ENCODE measurements at regions not wholly inside any gene's neighbourhood (a gene's known extent, or its start where the extent isn't known, plus 50 kb on each side); places are given as distances from the start of the nearest gene placed in this dataset.

DNA sequence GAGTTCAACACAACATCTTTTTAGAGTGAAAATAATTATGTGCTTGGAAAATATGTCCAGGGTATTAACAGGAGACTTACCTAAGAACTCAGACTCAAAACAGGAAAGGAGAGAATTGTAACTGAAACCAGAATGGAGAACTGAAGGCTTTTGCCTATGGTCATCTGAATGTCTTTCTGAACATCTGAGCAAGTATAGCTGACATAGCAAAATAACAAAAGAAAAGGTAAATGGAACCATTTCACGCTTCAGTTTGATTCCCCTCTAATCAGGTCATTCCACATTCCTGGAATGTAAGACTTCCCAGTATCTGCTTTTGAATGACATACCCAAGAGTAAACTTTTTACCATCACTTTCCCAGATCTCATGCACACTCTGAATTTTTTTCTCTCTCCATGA is 500.4 kb upstream of the HS3ST1 start:
- no peak for DNase-seq
- no peak for TF ChIP-seq POLR2A (IDR thresholded peaks at IDR 0.05)
- TF ChIP-seq, protein P1, sequence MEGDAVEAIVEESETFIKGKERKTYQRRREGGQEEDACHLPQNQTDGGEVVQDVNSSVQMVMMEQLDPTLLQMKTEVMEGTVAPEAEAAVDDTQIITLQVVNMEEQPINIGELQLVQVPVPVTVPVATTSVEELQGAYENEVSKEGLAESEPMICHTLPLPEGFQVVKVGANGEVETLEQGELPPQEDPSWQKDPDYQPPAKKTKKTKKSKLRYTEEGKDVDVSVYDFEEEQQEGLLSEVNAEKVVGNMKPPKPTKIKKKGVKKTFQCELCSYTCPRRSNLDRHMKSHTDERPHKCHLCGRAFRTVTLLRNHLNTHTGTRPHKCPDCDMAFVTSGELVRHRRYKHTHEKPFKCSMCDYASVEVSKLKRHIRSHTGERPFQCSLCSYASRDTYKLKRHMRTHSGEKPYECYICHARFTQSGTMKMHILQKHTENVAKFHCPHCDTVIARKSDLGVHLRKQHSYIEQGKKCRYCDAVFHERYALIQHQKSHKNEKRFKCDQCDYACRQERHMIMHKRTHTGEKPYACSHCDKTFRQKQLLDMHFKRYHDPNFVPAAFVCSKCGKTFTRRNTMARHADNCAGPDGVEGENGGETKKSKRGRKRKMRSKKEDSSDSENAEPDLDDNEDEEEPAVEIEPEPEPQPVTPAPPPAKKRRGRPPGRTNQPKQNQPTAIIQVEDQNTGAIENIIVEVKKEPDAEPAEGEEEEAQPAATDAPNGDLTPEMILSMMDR (IDR thresholded peaks at IDR 0.05), result no peak
- Histone ChIP-seq H3K9me3 (replicated peaks in 1 of 3) (no peaks in the 10 kb centered on the region), H3K4me1 (replicated peaks in 1 of 2) (no peaks in the 10 kb centered on the region), H3K27me3 (no peaks in the 10 kb centered on the region), H3K4me3 (no peak overlapping the region), H3K27ac (no peak overlapping the region), H3K36me3 (replicated peaks in 1 of 2) (no peaks in the 10 kb centered on the region)
- intact Hi-C loops (cut with DNase I), result no loop called here
- 83 to 91% (median 87%) methylated on average over 1 of the region's 1 CpG for WGBS, 4 donors

DNA sequence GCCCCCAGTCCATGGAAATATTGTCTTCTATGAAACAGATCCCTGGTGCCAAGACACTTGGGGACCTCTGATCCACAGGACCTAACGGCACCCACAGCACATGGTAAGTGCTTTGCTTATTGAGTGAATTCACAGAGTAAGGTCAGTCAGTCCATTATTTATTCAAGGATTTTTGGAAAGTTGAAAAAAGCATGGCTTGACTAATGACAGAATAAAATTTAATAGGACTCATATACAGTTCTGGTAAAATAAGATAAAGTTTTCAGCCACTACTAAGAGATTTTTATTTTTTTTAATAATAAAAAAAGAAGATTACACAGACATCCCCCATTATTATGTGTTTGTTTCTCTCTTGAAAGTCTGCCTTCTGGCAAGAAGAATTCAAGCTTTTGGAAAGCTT is 490.6 kb upstream of the HS3ST1 start:
- no peaks in the 10 kb centered on the region for H3K9me3 ChIP-seq (replicated peaks in 1 of 3)
- H3K27me3 ChIP-seq, result no peaks in the 10 kb centered on the region
- H3K27ac ChIP-seq, result no peak overlapping the region
- no peak overlapping the region for H3K4me3 ChIP-seq
- no peaks in the 10 kb centered on the region for H3K36me3 ChIP-seq (replicated peaks in 1 of 2)
- intact Hi-C loops (cut with DNase I), result no loop called here
- WGBS, 4 donors, result 19 to 69% (median 51%) methylated on average over 1 of the region's 1 CpG
- no peaks in the 10 kb centered on the region for H3K4me1 ChIP-seq (replicated peaks in 1 of 2)
- no peak for DNase-seq
- TF ChIP-seq, protein P1 (IDR thresholded peaks at IDR 0.05), result no peak
- TF ChIP-seq POLR2A (IDR thresholded peaks at IDR 0.05), result no peak

DNA sequence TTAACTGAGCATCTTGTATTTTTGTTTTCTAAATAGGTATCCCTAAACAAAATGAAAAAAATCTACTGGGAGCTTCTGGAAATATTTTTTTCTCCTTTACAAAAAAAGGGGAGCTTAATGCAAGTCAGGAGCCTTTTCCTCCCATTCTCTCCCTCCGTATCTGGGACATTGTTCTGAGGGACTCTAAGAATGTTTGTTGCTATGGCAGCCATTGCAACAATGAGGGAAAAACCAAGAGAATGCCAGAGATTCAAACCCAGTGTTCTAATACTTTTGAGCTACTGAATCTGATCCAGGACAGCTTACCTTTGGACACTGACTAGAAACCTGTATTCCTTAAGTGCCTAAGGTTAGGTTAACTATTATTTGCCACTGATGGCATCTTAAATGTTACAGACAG is 485.7 kb upstream of the HS3ST1 start:
- Histone ChIP-seq H3K27me3 (no peaks in the 10 kb centered on the region), H3K9me3 (replicated peaks in 1 of 3) (no peaks in the 10 kb centered on the region), H3K27ac (no peak overlapping the region), H3K36me3 (replicated peaks in 1 of 2) (no peaks in the 10 kb centered on the region), H3K4me1 (replicated peaks in 1 of 2) (no peaks in the 10 kb centered on the region), H3K4me3 (no peak overlapping the region)
- intact Hi-C loops (cut with DNase I), result no loop called here
- DNase-seq, result no peak
- 36 to 50% (median 46%) methylated on average over 1 of the region's 1 CpG for WGBS, 4 donors
- TF ChIP-seq, protein P1 (IDR thresholded peaks at IDR 0.05), result no peak
- no peak for TF ChIP-seq POLR2A (IDR thresholded peaks at IDR 0.05)

DNA sequence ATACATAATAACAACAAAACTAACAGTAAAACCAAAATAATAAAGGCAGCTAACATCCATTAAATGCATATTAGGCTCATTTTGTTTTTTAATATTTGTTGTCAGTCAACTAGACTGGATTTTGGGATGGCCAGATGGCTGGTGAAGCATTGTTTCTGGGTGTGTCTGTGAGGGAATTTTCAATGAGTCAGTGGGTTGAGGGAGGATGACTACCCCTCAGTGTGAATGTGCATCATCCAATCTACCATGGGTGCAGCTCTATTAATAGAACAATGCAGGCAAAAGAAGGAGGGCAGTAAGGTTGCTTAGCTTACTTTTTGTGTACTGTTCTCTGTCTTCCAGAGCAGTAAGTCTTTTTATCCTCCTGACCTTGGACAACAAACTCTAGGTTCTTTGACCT is 484.2 kb upstream of the HS3ST1 start:
- no peaks in the 10 kb centered on the region for H3K27me3 ChIP-seq
- TF ChIP-seq, protein P1 (IDR thresholded peaks at IDR 0.05), result no peak
- TF ChIP-seq POLR2A (IDR thresholded peaks at IDR 0.05), result no peak
- intact Hi-C loops (cut with DNase I), result no loop called here
- H3K9me3 ChIP-seq (replicated peaks in 1 of 3), result no peaks in the 10 kb centered on the region
- H3K4me1 ChIP-seq (replicated peaks in 1 of 2), result no peaks in the 10 kb centered on the region
- DNase-seq, result no peak
- no peaks in the 10 kb centered on the region for H3K36me3 ChIP-seq (replicated peaks in 1 of 2)
- no peak overlapping the region for H3K27ac ChIP-seq
- no peak overlapping the region for H3K4me3 ChIP-seq
